ENCODE measurements at regions not wholly inside any gene's neighbourhood (a gene's known extent, or its start where the extent isn't known, plus 50 kb on each side); places are given as distances from the start of the nearest gene placed in this dataset.

DNA sequence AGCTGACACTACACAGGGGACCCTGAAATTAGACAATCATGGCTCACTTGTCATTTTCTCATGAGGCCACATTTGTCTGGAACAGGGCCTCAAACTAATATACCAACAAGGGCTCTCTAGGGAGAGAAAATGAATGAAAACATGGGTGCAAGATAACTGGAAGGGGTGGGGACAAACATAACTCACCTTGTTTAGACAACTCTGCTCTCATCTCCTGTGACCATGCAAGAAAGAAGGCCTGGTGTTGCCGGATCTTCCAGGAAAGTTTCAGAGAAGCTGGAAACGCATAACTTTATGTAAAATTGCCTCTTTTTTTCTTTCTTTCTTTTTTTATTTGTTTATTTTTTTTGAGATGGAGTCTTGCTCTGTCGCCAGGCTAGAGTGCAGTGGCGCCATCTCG is 80.4 kb upstream of the SPRED2 start:
- no peaks in the 10 kb centered on the region for H3K23me2 ChIP-seq (ENCODE audit: low read depth, low read length)
- no peak overlapping the region for H3K18ac ChIP-seq (ENCODE audit: extremely low read depth, low read length)
- no peak for DNase-seq (ENCODE audit: low read depth in 1 of 2, low spot score in 2 of 2)
- H3K4me3 ChIP-seq (ENCODE audit: extremely low read depth in 1 of 4, insufficient read depth in 2 of 4, low read depth in 3 of 4, low read length in 4 of 4), result no peak overlapping the region
- CTCF ChIA-PET (ENCODE audit: partially characterized antibody), result interaction anchor here (0.6 kb wide), 1 partner anchor 449 kb away, joined by 7 read pairs; no protein-coding TSS in a partner anchor
- H2BK12ac ChIP-seq (ENCODE audit: low read depth, low read length), result no peak overlapping the region
- no peaks in the 10 kb centered on the region for H3K4me1 ChIP-seq (replicated peaks in 1 of 4; ENCODE audit: control insufficient read depth in 3 of 4, insufficient read depth in 4 of 4, low read length in 3 of 4)
- H3K27me3 ChIP-seq (replicated peaks in 1 of 4; ENCODE audit: control insufficient read depth in 3 of 4, extremely low read depth in 1 of 4, insufficient read depth in 3 of 4, low read length in 3 of 4), result no peaks in the 10 kb centered on the region
- no peak overlapping the region for H2AFZ ChIP-seq (ENCODE audit: low read length)
- H3K27ac ChIP-seq (ENCODE audit: low read depth, low read length), result no peak overlapping the region
- H3K9me3 ChIP-seq (ENCODE audit: insufficient read depth in 2 of 2, low read depth in 1 of 2, low read length in 1 of 2), result no peaks in the 10 kb centered on the region
- no peak for FAIRE-seq
- no peak overlapping the region for H4K91ac ChIP-seq (replicated peaks; ENCODE audit: insufficient read length, low read length)
- 77% methylated on average over 5 of the region's 5 CpGs; no CpG with 5 or more reads in 1 of the 2 experiments for WGBS, 2 experiments (ENCODE audit: extremely low coverage in 1 of 2, insufficient coverage in 1 of 2, insufficient read length in 1 of 2, insufficient replicate concordance in 2 of 2, low coverage in 1 of 2, low lambda C conversion rate in 2 of 2, missing lambda C conversion rate in 1 of 2)
- no peak overlapping the region for H2BK15ac ChIP-seq (ENCODE audit: low read length)
- no peak overlapping the region for H2AK5ac ChIP-seq (ENCODE audit: low read depth, low read length)
- POLR2A ChIA-PET (ENCODE audit: partially characterized antibody), result no interaction called here
- H4K5ac ChIP-seq (ENCODE audit: insufficient read length, low read depth, low read length), result no peak overlapping the region
- H3K14ac ChIP-seq (ENCODE audit: insufficient read length), result no peak overlapping the region
- H4K8ac ChIP-seq (ENCODE audit: extremely low read depth, insufficient read depth, low read length), result no peak overlapping the region
- H4K20me1 ChIP-seq (replicated peaks in 1 of 2; ENCODE audit: control insufficient read depth in 1 of 2, insufficient read depth in 2 of 2, low read length in 2 of 2), result no peaks in the 10 kb centered on the region
- H2BK20ac ChIP-seq (ENCODE audit: low read length), result no peak overlapping the region
- TF ChIP-seq SUZ12 (IDR thresholded peaks at IDR 0.05; ENCODE audit: low read length) (no peak), ZNF274 (IDR thresholded peaks at IDR 0.05; ENCODE audit: borderline replicate concordance, extremely low read depth, low read length) (no peak), RBBP5 (IDR thresholded peaks at IDR 0.05; ENCODE audit: borderline replicate concordance, low read depth, low read length) (no peak), SP4 (IDR thresholded peaks at IDR 0.05; ENCODE audit: low read length) (no peak), SIRT6 (IDR thresholded peaks at IDR 0.05; ENCODE audit: low read length) (no peak), HDAC6 (IDR thresholded peaks at IDR 0.05; ENCODE audit: low read depth, low read length) (no peak), PHF8 (conservative IDR thresholded peaks at IDR 0.05; ENCODE audit: low read depth, low read length) (no peak), ASH2L (IDR thresholded peaks at IDR 0.05; ENCODE audit: low read length) (no peak), RXRA (IDR thresholded peaks at IDR 0.05; ENCODE audit: insufficient read depth, low read depth, low read length) (no peak), CEBPB (IDR thresholded peaks at IDR 0.05; ENCODE audit: low read depth, low read length) (no peak)
- TF ChIP-seq, protein P1, sequence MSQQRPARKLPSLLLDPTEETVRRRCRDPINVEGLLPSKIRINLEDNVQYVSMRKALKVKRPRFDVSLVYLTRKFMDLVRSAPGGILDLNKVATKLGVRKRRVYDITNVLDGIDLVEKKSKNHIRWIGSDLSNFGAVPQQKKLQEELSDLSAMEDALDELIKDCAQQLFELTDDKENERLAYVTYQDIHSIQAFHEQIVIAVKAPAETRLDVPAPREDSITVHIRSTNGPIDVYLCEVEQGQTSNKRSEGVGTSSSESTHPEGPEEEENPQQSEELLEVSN (IDR thresholded peaks at IDR 0.05), result no peak
- no peaks in the 10 kb centered on the region for H3K79me1 ChIP-seq (ENCODE audit: low read depth, low read length)
- no peak overlapping the region for H3K4ac ChIP-seq (replicated peaks; ENCODE audit: insufficient read length, low read depth, low read length)
- no peak overlapping the region for H3K9ac ChIP-seq (replicated peaks in 1 of 4; ENCODE audit: extremely low read depth in 1 of 4, low read depth in 3 of 4, low read length in 3 of 4)
- H3K23ac ChIP-seq (ENCODE audit: insufficient read length), result no peak overlapping the region
- no peak overlapping the region for H2BK5ac ChIP-seq (ENCODE audit: low read depth, low read length)
- H3K36me3 ChIP-seq (ENCODE audit: control insufficient read depth in 2 of 4, insufficient read depth in 4 of 4, low read length in 3 of 4), result no peaks in the 10 kb centered on the region
- H2BK120ac ChIP-seq (replicated peaks; ENCODE audit: low read depth, low read length), result no peak overlapping the region
- H3K56ac ChIP-seq (replicated peaks; ENCODE audit: insufficient read length, low read depth, low read length), result no peak overlapping the region
- H3K4me2 ChIP-seq (ENCODE audit: insufficient read depth in 1 of 2, low read depth in 2 of 2, low read length in 2 of 2), result no peak overlapping the region
- H3K79me2 ChIP-seq (ENCODE audit: control insufficient read depth in 1 of 2, insufficient read depth in 2 of 2, low read length in 2 of 2), result no peaks in the 10 kb centered on the region
